H1 (cell line): ENCODE measurements at regions not wholly inside any gene's neighbourhood (a gene's known extent, or its start where the extent isn't known, plus 50 kb on each side); places are given as distances from the start of the nearest gene placed in this dataset.

Experiments used
- TF ChIP-seq, protein P1 (sequence below): fragments of 300-600 bp; sonication (generic); IDR thresholded peaks from 2 replicates; pipeline ENCODE4 v1.7.1; 2012; ENCODE audit warnings: low read length, moderate library complexity, mild to moderate bottlenecking, inconsistent platforms; ENCODE audit not compliant: insufficient replicate concordance

GRCh38 chr7:54860003-54860775 lies 101.2 kb upstream of the SEC61G start (continued):
- TF ChIP-seq, protein P1, sequence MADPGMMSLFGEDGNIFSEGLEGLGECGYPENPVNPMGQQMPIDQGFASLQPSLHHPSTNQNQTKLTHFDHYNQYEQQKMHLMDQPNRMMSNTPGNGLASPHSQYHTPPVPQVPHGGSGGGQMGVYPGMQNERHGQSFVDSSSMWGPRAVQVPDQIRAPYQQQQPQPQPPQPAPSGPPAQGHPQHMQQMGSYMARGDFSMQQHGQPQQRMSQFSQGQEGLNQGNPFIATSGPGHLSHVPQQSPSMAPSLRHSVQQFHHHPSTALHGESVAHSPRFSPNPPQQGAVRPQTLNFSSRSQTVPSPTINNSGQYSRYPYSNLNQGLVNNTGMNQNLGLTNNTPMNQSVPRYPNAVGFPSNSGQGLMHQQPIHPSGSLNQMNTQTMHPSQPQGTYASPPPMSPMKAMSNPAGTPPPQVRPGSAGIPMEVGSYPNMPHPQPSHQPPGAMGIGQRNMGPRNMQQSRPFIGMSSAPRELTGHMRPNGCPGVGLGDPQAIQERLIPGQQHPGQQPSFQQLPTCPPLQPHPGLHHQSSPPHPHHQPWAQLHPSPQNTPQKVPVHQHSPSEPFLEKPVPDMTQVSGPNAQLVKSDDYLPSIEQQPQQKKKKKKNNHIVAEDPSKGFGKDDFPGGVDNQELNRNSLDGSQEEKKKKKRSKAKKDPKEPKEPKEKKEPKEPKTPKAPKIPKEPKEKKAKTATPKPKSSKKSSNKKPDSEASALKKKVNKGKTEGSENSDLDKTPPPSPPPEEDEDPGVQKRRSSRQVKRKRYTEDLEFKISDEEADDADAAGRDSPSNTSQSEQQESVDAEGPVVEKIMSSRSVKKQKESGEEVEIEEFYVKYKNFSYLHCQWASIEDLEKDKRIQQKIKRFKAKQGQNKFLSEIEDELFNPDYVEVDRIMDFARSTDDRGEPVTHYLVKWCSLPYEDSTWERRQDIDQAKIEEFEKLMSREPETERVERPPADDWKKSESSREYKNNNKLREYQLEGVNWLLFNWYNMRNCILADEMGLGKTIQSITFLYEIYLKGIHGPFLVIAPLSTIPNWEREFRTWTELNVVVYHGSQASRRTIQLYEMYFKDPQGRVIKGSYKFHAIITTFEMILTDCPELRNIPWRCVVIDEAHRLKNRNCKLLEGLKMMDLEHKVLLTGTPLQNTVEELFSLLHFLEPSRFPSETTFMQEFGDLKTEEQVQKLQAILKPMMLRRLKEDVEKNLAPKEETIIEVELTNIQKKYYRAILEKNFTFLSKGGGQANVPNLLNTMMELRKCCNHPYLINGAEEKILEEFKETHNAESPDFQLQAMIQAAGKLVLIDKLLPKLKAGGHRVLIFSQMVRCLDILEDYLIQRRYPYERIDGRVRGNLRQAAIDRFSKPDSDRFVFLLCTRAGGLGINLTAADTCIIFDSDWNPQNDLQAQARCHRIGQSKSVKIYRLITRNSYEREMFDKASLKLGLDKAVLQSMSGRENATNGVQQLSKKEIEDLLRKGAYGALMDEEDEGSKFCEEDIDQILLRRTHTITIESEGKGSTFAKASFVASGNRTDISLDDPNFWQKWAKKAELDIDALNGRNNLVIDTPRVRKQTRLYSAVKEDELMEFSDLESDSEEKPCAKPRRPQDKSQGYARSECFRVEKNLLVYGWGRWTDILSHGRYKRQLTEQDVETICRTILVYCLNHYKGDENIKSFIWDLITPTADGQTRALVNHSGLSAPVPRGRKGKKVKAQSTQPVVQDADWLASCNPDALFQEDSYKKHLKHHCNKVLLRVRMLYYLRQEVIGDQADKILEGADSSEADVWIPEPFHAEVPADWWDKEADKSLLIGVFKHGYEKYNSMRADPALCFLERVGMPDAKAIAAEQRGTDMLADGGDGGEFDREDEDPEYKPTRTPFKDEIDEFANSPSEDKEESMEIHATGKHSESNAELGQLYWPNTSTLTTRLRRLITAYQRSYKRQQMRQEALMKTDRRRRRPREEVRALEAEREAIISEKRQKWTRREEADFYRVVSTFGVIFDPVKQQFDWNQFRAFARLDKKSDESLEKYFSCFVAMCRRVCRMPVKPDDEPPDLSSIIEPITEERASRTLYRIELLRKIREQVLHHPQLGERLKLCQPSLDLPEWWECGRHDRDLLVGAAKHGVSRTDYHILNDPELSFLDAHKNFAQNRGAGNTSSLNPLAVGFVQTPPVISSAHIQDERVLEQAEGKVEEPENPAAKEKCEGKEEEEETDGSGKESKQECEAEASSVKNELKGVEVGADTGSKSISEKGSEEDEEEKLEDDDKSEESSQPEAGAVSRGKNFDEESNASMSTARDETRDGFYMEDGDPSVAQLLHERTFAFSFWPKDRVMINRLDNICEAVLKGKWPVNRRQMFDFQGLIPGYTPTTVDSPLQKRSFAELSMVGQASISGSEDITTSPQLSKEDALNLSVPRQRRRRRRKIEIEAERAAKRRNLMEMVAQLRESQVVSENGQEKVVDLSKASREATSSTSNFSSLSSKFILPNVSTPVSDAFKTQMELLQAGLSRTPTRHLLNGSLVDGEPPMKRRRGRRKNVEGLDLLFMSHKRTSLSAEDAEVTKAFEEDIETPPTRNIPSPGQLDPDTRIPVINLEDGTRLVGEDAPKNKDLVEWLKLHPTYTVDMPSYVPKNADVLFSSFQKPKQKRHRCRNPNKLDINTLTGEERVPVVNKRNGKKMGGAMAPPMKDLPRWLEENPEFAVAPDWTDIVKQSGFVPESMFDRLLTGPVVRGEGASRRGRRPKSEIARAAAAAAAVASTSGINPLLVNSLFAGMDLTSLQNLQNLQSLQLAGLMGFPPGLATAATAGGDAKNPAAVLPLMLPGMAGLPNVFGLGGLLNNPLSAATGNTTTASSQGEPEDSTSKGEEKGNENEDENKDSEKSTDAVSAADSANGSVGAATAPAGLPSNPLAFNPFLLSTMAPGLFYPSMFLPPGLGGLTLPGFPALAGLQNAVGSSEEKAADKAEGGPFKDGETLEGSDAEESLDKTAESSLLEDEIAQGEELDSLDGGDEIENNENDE = no peak
